MG63 (cell line): ENCODE measurements at regions not wholly inside any gene's neighbourhood (a gene's known extent, or its start where the extent isn't known, plus 50 kb on each side); places are given as distances from the start of the nearest gene placed in this dataset.

Source experiments
- DNase-seq: peaks from one replicate; pipeline ENCODE4 v3.0.0-alpha.2; 2020
- H3K27me3 ChIP-seq: fragments of 250-450 bp; sonication (Bioruptor Pico); 2 replicates; pipeline ENCODE4 v1.5.1; 2020; ENCODE audit warnings: mild to moderate bottlenecking, moderate library complexity
- H3K36me3 ChIP-seq: fragments of 250-450 bp; sonication (Bioruptor Pico); 2 replicates; pipeline ENCODE4 v1.5.1; 2020; ENCODE audit warnings: mild to moderate bottlenecking, moderate library complexity
- H3K4me3 ChIP-seq: fragments of 250-450 bp; sonication (Bioruptor Pico); 2 replicates; pipeline ENCODE4 v1.5.1; 2020; ENCODE audit warnings: mild to moderate bottlenecking, moderate library complexity
- H3K9me3 ChIP-seq: fragments of 250-450 bp; sonication (Bioruptor Pico); 2 replicates; pipeline ENCODE4 v1.5.1; 2020; ENCODE audit warnings: mild to moderate bottlenecking, moderate library complexity

DNA sequence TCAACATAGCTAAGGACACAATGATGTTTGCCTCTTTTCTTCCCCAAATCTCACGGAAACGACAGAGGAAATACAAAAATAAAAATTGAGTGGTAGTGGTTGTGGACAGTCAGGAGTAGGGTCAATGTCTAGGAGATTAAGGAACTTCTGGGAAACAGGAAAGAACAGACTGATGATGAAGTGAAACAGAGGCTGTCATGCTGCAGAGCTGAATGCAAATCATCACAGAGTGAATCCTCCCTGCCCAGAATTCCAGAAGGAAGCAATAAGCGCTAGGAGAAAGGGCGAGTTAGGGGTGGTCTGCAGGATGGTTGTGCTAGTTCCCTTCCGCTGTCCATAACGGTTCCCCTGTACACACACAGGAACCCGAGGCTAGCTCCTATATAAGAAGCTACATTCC lies 64.7 kb upstream of the POMGNT2 start:
- no peak for DNase-seq
- H3K27me3 ChIP-seq, result no peaks in the 10 kb centered on the region
- H3K36me3 ChIP-seq, result no peaks in the 10 kb centered on the region
- no peak overlapping the region for H3K4me3 ChIP-seq
- peaks cover 3% of the 10 kb centered on the region for H3K9me3 ChIP-seq

- Histone ChIP-seq H3K4me3 (no peak overlapping the region), H3K27me3 (no peaks in the 10 kb centered on the region), H3K9me3 (peaks cover 3% of the 10 kb centered on the region), H3K36me3 (no peaks in the 10 kb centered on the region)
- DNase-seq, result no peak
Measured at GRCh38 chr3:43169987-43170386, 64.1 kb upstream of the POMGNT2 start.

- H3K9me3 ChIP-seq, result no peaks in the 10 kb centered on the region; the same call in 1 of the 2 replicates
- no peak for DNase-seq
- no peaks in the 10 kb centered on the region for H3K36me3 ChIP-seq
- H3K27me3 ChIP-seq, result no peaks in the 10 kb centered on the region
- no peak overlapping the region for H3K4me3 ChIP-seq
Measured at GRCh38 chr3:43166406-43166805, 60.5 kb upstream of the POMGNT2 start.

DNA sequence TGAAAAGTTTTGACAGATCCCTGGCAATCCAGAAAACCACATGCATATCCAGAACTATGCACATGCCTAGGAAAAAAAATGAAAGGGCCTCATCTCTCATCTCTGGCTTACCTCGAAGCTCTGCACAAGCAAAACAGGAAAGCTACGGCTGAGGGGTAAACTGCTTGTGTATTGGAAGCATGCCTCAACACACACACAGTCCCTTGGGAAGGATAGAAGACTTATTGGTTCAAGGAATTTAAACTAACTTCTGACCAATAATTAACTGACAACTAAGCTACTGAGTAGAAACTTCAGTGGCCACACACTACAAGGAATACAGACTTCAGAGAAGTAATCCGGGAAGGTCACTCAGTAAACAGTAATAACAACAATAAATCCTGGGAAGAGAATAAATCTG lies 59.9 kb upstream of the POMGNT2 start:
- no peak for DNase-seq
- Histone ChIP-seq H3K9me3 (no peaks in the 10 kb centered on the region; the same call in 1 of the 2 replicates), H3K4me3 (no peak overlapping the region), H3K36me3 (no peaks in the 10 kb centered on the region), H3K27me3 (no peaks in the 10 kb centered on the region)

DNA sequence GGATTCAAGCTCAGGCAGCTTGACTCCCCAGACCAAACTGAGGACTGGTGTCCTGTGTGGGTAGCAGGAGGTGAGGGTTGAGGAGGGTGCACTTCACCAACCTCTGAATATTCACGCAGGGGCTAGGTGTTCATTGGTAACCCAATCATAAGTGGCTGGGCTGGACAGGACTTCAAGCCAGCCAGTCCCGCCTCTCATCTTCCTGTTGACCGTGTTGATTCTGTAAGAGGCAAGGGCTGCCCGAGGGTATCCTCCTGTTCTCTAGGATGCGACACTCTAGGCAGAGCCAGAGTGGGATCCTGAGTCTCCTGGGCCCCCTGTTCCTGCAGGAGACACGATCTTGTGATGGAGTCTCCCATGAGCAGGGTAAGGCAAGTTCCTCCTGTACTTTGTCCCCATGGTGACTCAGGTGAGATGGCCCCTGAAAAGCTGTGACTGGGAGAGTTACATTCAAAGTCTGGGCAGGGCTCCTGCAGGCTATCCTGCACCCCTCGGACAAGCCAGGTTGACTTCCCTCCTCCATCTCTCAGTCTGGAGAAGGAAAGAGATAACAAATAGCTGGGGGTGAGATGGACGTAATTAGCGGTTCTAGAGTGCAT lies 58.1 kb upstream of the POMGNT2 start:
- no peaks in the 10 kb centered on the region for H3K36me3 ChIP-seq

DNA sequence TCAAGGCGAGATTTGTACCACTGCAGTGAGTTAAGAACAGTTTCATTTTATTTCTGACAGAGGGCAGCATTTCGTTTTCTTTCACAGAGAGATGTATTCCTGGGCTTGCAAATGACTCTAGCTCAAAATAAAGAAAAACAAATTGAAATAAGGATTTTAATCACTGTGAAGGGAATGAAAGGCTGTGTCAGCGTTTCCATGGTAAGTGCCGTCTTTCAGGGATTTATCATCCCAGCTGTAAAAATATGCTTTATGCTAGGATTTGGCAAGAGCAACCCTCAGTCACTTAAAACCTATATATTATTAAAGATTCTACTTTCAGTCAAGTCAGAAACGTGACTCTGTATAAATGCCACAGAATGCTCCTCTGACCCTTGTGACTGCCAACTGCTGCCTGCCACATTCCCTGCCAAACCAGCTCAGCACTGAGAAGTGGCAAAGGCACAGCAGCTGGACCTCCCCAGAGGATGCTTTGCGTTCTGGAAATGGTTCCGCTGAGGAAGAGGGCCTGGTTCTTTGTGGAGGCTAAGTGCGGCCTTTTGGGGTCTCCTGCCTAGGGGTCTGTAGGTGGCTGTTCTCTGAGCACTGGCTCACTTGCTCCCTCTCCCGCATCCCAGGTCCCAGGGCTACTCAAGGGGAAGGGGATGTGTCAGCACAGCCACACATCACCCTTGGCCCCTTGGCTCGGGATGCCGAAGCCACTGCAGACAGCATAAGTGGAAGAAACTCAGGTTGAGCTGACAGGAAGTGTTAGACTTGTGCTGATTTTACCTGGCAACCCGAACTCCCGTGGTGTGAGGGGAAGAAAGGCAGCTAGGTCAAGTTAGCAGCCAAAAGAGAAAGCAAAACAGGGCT lies 56.6 kb upstream of the POMGNT2 start:
- Histone ChIP-seq H3K4me3 (no peak overlapping the region), H3K36me3 (no peaks in the 10 kb centered on the region), H3K9me3 (no peaks in the 10 kb centered on the region; the same call in 1 of the 2 replicates), H3K27me3 (no peaks in the 10 kb centered on the region)
- no peak for DNase-seq

More for the DNA sequence above, 58.1 kb upstream of the POMGNT2 start:
- DNase-seq, result no peak
- Histone ChIP-seq H3K27me3 (no peaks in the 10 kb centered on the region), H3K4me3 (no peak overlapping the region), H3K9me3 (no peaks in the 10 kb centered on the region; the same call in 1 of the 2 replicates)

DNA sequence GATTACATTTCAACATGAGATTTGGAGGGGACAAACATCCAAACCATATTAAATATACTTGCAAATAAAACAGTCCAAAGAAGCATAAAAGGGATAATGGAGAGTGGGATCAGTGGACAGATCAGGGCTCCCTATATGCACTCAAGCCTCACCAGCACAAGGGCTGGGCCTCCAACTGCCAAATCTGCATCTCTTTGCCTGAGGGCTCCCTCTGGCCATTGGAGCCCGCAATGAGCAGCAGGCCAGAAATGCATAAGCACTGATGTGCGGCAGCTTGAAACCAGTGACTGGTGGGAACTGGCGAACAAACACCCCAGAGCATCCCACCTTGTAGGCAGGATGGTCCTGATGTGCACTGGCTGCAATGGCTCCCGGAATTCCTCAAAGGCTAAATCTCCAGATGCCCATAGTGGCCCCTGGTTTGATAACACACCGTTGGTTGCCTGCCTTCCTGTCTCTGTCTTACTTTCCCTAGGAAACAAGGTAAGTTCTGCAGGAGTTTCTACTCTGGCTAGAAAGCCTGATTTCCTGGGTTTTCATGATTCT lies 55.9 kb upstream of the POMGNT2 start:
- Histone ChIP-seq H3K4me3 (no peak overlapping the region), H3K27me3 (no peaks in the 10 kb centered on the region), H3K36me3 (no peaks in the 10 kb centered on the region), H3K9me3 (no peaks in the 10 kb centered on the region; the same call in 1 of the 2 replicates)
- DNase-seq, result no peak

DNA sequence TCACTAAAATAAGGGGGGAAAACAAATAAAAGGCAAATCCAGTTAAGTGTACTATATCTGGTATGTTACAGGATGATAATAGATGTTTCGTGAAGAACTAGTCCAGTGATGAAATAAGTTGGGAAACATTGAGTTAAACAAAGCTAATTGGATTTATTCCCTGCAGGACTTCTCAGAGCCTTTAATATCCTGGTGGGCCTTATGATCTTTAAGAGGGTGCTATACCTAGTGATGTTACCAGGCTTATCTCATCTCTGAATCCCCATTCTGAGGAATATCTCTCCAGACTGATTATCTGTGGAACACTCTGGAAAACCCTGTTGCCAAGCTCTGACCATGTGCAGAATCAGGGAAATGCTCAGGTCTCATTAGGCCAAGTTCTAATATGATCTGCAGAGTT lies 54.8 kb upstream of the POMGNT2 start:
- Histone ChIP-seq H3K4me3 (no peak overlapping the region), H3K27me3 (no peaks in the 10 kb centered on the region), H3K36me3 (no peaks in the 10 kb centered on the region), H3K9me3 (no peaks in the 10 kb centered on the region)
- no peak for DNase-seq

DNA sequence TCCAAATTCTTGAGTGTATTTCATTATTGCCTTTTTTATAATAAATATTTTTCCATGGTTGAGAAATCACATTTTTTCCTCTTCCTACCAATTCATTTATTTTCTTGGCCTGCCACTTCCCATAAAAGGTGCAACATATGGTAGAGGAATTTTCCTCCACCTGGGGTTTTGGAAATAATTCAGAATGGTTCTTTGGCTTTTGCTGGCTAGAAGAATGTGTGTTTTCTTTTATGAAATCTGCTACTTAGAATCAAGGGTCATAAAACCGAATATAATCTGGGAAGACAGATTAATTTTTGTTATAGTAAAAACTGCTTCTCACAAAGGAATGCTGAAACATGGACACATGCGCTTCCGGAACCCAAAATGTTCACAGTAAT lies 54.0 kb upstream of the POMGNT2 start:
- no peaks in the 10 kb centered on the region for H3K27me3 ChIP-seq
- no peak overlapping the region for H3K4me3 ChIP-seq
- H3K36me3 ChIP-seq, result no peaks in the 10 kb centered on the region
- DNase-seq, result no peak
- no peaks in the 10 kb centered on the region for H3K9me3 ChIP-seq

GRCh38 chr3:43159131-43159875 lies 53.4 kb upstream of the POMGNT2 start:
- no peaks in the 10 kb centered on the region for H3K36me3 ChIP-seq
- no peaks in the 10 kb centered on the region for H3K9me3 ChIP-seq
- no peak for DNase-seq
- H3K27me3 ChIP-seq, result no peaks in the 10 kb centered on the region
- H3K4me3 ChIP-seq, result no peak overlapping the region

DNA sequence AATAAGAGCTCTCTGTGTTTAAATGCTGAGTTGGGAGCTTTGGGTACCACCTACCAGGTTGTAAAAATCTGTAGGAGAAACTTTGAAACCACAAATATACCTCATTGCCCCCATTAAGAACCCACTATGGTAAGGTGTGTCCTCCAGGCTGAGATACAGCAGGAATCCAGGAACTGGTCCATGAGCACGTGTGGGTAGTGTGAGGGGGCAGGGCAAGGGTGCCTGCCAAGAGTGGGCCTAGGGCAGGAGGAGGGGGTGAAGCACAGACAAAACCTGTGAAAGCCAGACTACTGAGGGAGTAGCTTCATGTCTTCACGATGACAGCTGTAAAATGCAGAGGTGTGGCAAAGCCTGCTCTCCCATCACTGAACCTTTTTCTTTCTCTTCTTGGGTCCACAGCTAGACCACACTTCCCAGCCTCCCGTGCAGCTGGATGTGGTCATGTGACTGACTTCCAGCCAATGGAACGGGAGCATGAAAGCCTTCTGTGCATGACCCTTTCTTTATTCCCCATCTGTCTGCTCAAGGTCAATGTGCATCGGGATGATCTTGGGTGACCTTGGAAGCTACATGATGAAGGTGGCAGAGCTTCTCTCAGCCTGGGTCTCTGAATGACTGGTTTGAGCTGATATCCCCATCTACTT lies 51.1 kb upstream of the POMGNT2 start:
- no peak for DNase-seq
- no peaks in the 10 kb centered on the region for H3K27me3 ChIP-seq
- H3K4me3 ChIP-seq, result no peak overlapping the region
- no peaks in the 10 kb centered on the region for H3K36me3 ChIP-seq
- H3K9me3 ChIP-seq, result no peaks in the 10 kb centered on the region

GRCh38 chr3:43155464-43156121 lies 49.7 kb upstream of the POMGNT2 start:
- H3K27me3 ChIP-seq, result no peaks in the 10 kb centered on the region
- H3K4me3 ChIP-seq, result no peak overlapping the region
- H3K36me3 ChIP-seq, result no peaks in the 10 kb centered on the region
- DNase-seq, result peak; percentile 70
- H3K9me3 ChIP-seq, result no peaks in the 10 kb centered on the region
